ES-I3 (cell line): ENCODE measurements at regions not wholly inside any gene's neighbourhood (a gene's known extent, or its start where the extent isn't known, plus 50 kb on each side); places are given as distances from the start of the nearest gene placed in this dataset.

ENCODE experiments used
- H3K36me3 ChIP-seq: 2 replicates; pipeline ENCODE4 v1.6.1; 2013; ENCODE audit warnings: mild to moderate bottlenecking, low read length, control low read depth, moderate library complexity; ENCODE audit not compliant: insufficient read depth
- H3K4me1 ChIP-seq: 2 replicates; pipeline ENCODE4 v1.6.1; 2013; ENCODE audit warnings: mild to moderate bottlenecking, control low read depth, low read length; ENCODE audit not compliant: insufficient read depth
- H3K9ac ChIP-seq: 2 replicates; pipeline ENCODE4 v1.6.1; 2013; ENCODE audit warnings: low read depth, mild to moderate bottlenecking, low read length, moderate library complexity
- H3K9me3 ChIP-seq: 2 replicates; pipeline ENCODE4 v1.6.1; 2013; ENCODE audit warnings: mild to moderate bottlenecking, low read length, moderate library complexity; ENCODE audit not compliant: control insufficient read depth, insufficient read depth

DNA sequence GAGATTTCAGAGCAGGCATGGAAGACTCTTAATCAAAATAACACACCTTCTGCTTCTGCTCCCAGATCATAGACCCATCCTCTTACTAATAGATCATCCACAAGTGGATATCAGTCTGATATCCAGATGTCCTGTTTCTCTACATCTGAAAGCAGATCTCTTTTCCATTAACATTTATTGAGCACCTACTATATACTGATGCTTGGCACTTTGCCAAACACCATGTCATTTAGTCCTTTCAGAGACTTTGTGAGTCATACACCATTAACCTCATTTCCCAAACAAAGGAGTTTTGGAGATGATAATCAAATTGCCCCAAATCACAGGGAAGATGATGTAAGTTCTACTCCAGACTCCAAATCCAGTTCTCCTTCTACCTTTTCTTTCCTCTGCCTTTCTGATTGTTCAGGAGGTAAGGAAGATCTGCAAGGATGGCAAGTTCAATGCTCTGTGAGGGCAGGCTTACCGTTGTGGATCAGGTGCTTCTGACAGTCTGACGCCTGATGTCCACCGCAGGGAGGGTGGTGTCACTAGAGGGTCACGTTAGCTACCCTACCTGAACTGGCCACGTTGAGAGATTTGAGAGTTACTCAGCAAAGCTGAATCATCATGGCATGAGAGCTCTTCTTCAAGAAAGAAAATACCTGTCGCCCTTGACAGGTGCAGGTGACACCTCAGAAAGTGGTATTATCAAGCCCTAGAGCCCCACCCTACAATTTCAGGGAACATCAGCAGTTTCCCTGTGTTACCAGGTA, 269.6 kb upstream of the ZMIZ1 start:
- Histone ChIP-seq H3K9me3 (no peaks in the 10 kb centered on the region), H3K36me3 (no peaks in the 10 kb centered on the region), H3K9ac (no peak overlapping the region)

DNA sequence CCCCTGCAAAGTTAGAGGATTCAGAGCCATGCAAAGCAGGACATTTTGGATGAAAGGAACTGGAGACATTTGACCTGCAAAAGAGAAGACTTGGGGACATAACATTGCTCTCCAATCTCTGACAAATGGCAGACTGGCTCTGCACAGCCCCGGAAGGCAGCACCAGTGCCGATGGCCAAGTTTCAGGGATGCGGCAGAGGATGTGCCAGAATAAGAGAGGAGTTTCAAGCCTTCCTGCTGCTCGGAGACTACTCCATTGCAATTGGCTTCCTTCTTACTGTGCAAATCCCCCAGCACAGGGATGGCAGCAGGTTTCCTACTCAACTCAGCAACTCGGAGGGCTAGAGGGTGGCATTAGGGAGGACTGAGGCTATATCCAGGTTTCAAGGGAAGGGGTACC, 268.8 kb upstream of the ZMIZ1 start:
- H3K36me3 ChIP-seq, result no peaks in the 10 kb centered on the region
- no peaks in the 10 kb centered on the region for H3K4me1 ChIP-seq
- H3K9ac ChIP-seq, result no peak overlapping the region
- no peaks in the 10 kb centered on the region for H3K9me3 ChIP-seq

More for the DNA sequence above, 269.6 kb upstream of the ZMIZ1 start:
- no peaks in the 10 kb centered on the region for H3K4me1 ChIP-seq

DNA sequence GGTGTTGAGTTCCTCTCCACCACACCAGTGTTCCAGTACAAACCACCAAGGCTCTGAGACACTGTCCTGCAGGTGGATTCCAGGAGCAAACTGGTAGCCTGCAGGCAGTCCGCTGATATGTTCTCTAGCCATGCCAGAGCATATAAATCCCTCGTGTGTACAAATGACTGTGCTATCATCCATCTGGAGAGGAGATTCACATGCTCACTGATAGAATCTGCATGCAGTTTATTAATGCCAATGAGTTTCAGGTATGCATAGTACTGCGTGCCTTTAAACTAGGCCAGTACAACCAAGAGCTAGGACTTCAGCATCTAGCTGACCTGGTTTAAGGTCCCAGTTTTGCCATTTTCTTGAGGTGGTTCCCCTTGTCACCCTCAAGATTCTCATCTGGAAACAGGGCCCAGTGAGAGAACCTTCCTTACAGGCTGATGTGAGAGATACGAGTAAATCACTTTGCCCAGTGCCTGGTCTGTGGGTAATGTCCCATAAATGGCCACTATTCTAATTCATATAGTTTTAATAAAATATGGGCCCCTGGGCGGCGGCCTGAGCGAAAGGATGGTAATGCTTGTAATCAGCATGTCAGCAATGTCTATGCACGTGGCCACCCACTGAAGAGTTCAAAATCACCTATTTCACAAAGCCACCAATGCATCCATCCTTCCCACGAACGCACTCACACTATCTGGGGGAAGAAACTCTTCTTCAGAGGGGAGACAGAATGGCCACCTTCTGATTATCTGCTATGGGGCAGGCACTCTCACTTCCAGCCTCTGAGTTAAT, 268.0 kb upstream of the ZMIZ1 start:
- no peaks in the 10 kb centered on the region for H3K36me3 ChIP-seq
- H3K9ac ChIP-seq, result no peak overlapping the region
- no peaks in the 10 kb centered on the region for H3K9me3 ChIP-seq
- no peaks in the 10 kb centered on the region for H3K4me1 ChIP-seq

DNA sequence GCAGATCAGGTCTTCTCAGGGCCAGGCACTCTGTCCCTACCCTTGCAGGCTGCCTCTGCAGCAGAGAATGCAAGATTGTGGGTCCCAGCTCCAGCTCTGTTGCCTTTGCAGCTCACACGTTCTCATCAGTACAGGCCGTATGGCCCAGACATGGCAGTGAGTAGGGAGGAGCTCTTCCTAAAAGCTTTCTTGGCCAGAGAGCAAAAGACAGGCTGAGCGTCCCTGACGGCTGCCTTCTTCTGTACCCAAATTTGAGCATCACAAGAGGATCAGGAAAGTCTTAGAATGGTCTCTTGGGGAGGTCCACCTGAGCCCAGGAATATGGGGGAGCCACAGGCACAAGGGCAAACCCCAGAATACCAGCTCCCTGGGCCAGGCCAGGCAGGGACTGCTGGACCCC, 266.3 kb upstream of the ZMIZ1 start:
- Histone ChIP-seq H3K9ac (no peak overlapping the region), H3K9me3 (no peaks in the 10 kb centered on the region), H3K4me1 (no peaks in the 10 kb centered on the region), H3K36me3 (no peaks in the 10 kb centered on the region)

DNA sequence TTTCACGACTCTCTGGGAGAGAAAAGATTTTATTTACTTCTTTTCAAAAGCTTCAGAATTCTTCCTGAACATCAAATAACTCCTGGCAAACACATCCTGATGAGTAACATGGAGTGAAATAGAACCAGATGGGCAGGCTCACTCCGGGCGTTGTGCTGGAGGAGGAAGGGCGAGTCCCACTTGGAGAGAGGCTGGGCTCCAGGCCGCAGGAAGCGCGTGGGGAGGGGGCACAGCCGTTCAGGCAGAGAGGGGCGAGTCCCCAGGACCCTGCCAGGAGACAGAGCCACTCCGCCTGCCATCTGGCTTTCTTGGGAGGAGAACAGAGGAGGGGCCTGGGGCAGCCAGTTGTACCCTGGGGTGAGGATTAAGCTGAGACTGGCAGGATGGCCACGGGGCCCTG, 265.9 kb upstream of the ZMIZ1 start:
- Histone ChIP-seq H3K9me3 (no peaks in the 10 kb centered on the region), H3K4me1 (no peaks in the 10 kb centered on the region), H3K9ac (no peak overlapping the region), H3K36me3 (no peaks in the 10 kb centered on the region)

DNA sequence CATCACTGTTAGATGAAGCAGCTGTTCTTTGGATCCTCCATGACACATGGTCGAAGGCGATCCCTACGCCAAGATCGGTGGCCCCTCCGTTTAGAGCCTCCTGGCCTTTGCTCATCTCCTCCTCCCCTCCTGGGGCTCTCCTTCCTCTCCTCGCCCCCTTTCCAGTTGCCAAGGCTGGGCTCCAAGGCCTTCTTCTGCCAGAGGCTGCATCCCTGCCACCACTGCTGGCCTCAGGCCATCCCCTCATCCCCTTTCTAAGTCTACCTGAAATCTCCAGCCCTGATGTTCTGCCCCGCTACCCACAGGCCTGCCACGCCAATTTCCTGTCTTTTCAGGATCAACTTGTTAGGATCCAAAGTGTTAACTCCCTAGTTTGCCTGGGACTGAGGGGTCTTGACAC, 265.1 kb upstream of the ZMIZ1 start:
- Histone ChIP-seq H3K9ac (no peak overlapping the region), H3K36me3 (no peaks in the 10 kb centered on the region), H3K9me3 (no peaks in the 10 kb centered on the region), H3K4me1 (no peaks in the 10 kb centered on the region)

DNA sequence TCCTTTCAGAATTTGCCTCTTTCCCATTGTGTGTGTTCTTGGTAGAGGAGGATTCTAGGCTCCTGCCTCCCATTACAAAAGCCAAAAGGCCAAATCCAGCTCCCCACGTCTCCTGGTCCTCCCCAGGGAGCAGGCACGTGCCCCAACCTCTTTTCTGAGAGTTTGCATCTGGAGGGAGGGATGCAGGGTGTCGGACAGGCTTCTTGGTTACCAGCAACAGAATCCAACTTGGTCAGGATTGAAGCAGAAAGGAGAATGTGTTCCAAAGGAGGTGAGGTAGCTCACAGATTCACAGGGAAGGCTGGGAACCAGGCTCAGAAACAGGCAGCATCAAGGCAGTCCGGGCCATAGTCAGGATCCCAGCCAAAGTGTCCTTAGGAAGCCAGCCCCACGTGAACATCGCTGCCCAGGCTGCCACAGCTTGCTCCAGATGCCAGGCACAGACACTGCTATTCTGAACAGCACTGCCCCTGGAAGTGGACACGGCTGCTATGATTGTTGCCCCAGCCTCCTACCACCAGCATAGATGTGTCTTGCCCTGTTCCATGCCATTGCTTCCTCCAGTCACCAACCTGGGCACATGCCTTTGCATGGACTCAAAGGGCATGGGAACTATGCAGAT, 264.2 kb upstream of the ZMIZ1 start:
- H3K36me3 ChIP-seq, result no peaks in the 10 kb centered on the region
- H3K4me1 ChIP-seq, result no peaks in the 10 kb centered on the region
- no peaks in the 10 kb centered on the region for H3K9me3 ChIP-seq
- H3K9ac ChIP-seq, result no peak overlapping the region

DNA sequence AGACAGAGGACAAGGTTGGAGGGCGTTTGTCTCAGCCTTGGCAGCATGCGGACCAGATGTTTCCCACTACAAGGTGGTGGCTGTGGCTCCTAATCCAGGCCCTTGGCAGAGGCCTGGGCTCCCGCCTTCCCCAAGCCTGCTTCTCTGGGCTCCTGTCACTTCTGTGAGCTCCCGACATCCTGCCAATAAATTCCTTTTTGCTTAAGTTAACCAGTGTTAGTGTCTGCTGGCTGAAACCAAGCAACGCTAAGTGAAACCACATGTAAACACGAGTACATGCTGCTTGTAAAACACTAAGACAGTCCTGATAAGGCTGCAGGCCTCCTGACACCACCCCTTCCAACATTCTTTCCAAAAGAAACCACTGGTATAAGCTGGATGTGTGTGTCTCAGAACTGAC, 263.6 kb upstream of the ZMIZ1 start:
- H3K4me1 ChIP-seq, result no peaks in the 10 kb centered on the region
- no peaks in the 10 kb centered on the region for H3K36me3 ChIP-seq
- no peaks in the 10 kb centered on the region for H3K9me3 ChIP-seq
- H3K9ac ChIP-seq, result no peak overlapping the region

DNA sequence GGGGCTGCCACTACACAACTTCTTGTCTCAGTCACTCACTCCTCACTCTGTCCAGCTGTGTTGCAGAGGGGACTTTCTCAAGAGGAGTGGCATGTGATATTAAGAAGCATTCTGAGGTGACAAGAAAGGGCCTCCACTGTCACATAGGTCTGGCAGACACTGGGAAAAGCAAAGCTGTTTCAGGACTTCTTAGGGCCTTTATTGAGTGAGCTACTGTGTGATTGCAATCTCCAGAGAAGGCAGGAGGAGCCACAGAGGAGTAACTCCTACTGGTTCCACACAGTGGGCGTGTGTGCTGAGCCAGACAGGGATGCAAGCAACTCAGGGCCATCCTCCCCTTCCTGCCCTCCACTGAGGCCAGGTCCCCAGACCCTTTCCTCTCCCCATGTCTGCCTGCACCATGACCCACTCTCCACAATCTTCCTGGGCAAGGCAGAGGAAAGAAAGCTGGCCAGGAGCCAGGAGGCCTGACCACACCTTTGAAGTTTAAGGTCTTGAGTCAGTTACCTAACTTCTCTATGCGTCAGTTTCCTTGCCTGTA, 262.0 kb upstream of the ZMIZ1 start:
- Histone ChIP-seq H3K36me3 (no peaks in the 10 kb centered on the region), H3K9ac (no peak overlapping the region), H3K9me3 (no peaks in the 10 kb centered on the region), H3K4me1 (no peaks in the 10 kb centered on the region)

DNA sequence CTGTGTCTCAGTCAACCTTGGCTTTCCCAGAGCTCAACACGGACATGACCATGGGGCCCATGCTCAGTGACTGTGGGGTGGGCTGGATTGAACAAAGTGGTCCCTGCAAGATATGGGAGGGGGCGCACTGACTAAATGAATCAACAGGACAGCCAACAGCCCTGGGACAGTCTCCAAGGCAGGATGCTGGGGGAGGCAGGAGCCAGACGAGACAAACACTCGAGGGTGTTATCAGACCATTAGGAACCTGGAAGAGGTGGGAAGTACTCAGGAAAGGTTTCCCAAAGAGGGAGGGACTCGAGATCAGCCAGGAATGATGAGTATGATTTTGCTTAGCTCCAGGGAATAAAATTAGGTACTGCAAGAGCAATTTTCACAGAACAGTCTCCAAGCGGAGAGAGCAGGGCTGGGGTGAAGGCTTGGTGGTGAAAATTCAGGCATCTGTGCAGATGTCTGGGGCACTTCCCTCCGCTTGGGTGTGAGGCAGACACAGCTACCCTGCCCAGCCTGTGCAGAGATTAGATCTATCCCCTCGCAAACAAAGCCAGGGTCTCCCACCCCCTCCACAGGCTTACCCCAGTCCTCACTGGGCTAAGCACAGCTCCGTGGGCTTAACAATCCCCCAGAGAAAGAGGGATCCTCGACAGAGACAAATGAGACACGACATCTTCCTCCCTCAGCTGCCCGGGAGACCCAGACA, 261.1 kb upstream of the ZMIZ1 start:
- Histone ChIP-seq H3K4me1 (no peaks in the 10 kb centered on the region), H3K9me3 (no peaks in the 10 kb centered on the region), H3K36me3 (no peaks in the 10 kb centered on the region; the same call in 1 of the 2 replicates), H3K9ac (no peak overlapping the region)

DNA sequence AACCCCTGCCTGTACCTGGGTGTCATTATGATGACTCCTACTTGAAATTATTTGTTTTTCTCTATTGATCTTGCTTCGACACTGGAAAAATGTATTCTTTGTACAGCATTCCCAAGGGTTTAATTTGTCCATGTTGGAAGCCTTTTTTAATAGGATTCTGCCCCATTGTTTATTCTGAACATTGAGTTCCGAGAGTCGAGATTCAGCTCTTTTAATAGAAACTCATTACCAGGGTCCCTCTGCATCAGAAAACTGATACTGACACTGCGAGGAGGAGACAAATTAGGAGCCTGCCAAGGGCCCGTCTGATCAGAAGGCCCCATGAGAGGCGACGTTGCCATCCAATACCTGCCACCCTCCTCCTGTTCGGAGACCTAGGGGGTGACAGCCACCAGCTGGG, 260.5 kb upstream of the ZMIZ1 start:
- Histone ChIP-seq H3K9me3 (no peaks in the 10 kb centered on the region), H3K4me1 (no peaks in the 10 kb centered on the region), H3K9ac (no peak overlapping the region), H3K36me3 (no peaks in the 10 kb centered on the region; the same call in 1 of the 2 replicates)

DNA sequence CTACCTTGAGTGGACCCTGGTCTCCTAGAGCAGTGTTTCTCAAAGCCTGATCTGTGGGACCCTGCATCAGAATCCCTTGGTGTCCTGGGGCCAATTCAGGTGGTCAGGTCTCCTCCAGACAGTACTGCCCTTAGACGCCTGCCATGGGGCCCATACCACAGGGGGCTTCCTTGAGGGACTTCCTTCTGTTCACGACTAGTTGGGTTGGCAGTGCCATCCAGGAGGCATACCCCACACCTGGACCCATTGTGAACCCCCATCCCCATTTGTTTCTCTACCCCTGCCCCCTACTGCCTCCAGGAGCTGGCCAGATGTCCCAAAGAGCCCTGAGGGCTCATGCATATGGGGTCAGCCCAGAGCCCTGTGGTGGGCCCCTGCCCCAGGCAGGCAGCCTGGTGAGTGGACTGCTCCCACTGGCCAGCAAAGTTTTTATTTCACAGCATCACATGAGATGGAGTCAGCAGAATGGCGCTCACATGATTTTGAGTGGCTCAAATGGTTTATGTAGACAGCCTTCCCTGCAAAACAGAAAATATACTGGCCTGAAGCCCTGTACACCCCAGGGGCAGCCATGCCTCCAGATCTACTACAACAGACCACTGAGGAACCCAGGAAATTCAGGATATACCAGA, 259.9 kb upstream of the ZMIZ1 start:
- H3K36me3 ChIP-seq, result no peaks in the 10 kb centered on the region; the same call in 1 of the 2 replicates
- H3K9me3 ChIP-seq, result no peaks in the 10 kb centered on the region
- H3K4me1 ChIP-seq, result no peaks in the 10 kb centered on the region
- H3K9ac ChIP-seq, result no peak overlapping the region

DNA sequence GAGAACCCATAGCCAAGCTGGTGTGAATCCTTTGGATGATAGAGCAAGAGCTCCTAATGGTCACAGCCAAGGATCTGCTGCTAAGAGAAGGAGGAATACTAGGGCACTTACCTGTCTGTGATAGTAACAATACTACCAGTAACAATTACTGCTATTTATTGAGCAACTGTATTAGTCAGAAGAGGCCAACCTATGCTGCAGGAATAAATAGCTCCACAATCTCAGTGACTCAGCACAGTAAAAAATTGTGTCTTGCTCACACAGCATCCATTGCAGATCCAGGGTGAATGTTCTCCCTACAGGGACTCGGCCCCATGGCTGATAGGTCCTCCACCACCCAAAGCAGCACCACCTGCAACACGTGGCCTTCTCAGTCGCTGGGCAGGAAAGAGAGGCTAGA, 257.6 kb upstream of the ZMIZ1 start:
- Histone ChIP-seq H3K4me1 (no peaks in the 10 kb centered on the region), H3K36me3 (no peaks in the 10 kb centered on the region; the same call in 1 of the 2 replicates), H3K9me3 (no peaks in the 10 kb centered on the region), H3K9ac (no peak overlapping the region)
